Activated CD4-positive, alpha-beta memory T cell treated with anti-CD3 and anti-CD28 coated beads for 36 hours (primary cell): ENCODE measurements at regions not wholly inside any gene's neighbourhood (a gene's known extent, or its start where the extent isn't known, plus 50 kb on each side); places are given as distances from the start of the nearest gene placed in this dataset.
"Not testable (repeated sequence)": the region's sequence is repeated elsewhere in the genome, so short reads cannot be mapped to it uniquely, and the experiment has no call there.

Source experiments
- CTCF ChIA-PET: fragments of 350-600 bp; sonication (Branson Sonifier 250); formaldehyde crosslinking; loops from one replicate; lab custom pipeline; 2021; ENCODE audit warnings: antibody characterized with exemption, inconsistent platforms; lab: Charles Lee
- POLR2A ChIA-PET: fragments of 350-600 bp; sonication (Branson Sonifier 250); formaldehyde crosslinking; loops from one replicate; lab custom pipeline; 2021; ENCODE audit warnings: antibody characterized with exemption; lab: Charles Lee
- DNase-seq: peaks from one replicate; pipeline ENCODE4 v3.0.0-alpha.2; 2020
- H3K27ac Mint-ChIP-seq: one replicate; pipeline ENCODE4 v1.8.0; 2021; ENCODE audit warnings: mixed read lengths
- H3K27me3 Mint-ChIP-seq: one replicate; pipeline ENCODE4 v1.8.0; 2021; ENCODE audit warnings: mixed read lengths
- H3K36me3 Mint-ChIP-seq: one replicate; pipeline ENCODE4 v1.8.0; 2021; ENCODE audit warnings: mixed read lengths
- H3K4me1 Mint-ChIP-seq: one replicate; pipeline ENCODE4 v1.8.0; 2021; ENCODE audit warnings: low read depth, mixed read lengths
- H3K4me3 Mint-ChIP-seq: one replicate; pipeline ENCODE4 v1.8.0; 2021; ENCODE audit warnings: mild to moderate bottlenecking, mixed read lengths
- H3K9me3 Mint-ChIP-seq: one replicate; pipeline ENCODE4 v1.8.0; 2021; ENCODE audit warnings: mixed read lengths
- intact Hi-C: fragments of 100-400 bp; cut with micrococcal nuclease; formaldehyde crosslinking; loops from one replicate; pipeline ENCODE4 v1.15.1; 2023

- no peak for DNase-seq
- Mint-ChIP-seq H3K9me3 (peaks cover 5% of the 10 kb centered on the region), H3K4me1 (no peaks in the 10 kb centered on the region), H3K4me3 (no peak overlapping the region), H3K27me3 (no peaks in the 10 kb centered on the region), H3K36me3 (no peaks in the 10 kb centered on the region), H3K27ac (no peak overlapping the region)
- CTCF ChIA-PET: no interaction called here
- POLR2A ChIA-PET: no interaction called here
- intact Hi-C loops: no loop called here
These were observed 289.8 kb downstream of the PCDH7 start for GRCh38 chr4:31009926-31010325.

DNA sequence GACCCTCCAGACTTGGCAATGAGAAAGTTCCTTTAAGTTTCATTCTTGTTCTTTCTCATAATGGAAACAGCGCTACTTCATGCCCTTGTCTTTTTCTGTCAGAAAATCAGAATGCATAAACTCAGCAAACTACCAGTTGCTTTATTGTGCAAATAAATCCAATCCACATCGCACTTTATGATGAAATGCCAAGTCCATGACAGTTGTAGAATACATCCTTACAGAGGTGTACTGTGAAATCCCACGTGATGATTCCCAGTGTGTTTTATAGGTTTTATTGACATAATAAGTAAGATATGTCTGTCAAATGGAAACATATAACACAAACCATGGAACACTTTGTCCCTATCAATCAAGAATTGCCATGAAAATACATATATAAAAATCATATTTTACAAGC is 295.0 kb downstream of the PCDH7 start:
- Mint-ChIP-seq H3K36me3 (no peaks in the 10 kb centered on the region), H3K27me3 (no peaks in the 10 kb centered on the region), H3K9me3 (peaks cover 3% of the 10 kb centered on the region), H3K27ac (no peak overlapping the region), H3K4me1 (no peaks in the 10 kb centered on the region), H3K4me3 (no peak overlapping the region)
- intact Hi-C loops: no loop called here
- CTCF ChIA-PET: no interaction called here
- DNase-seq: no peak
- POLR2A ChIA-PET: no interaction called here

GRCh38 chr4:31016322-31017061 is 296.3 kb downstream of the PCDH7 start:
- intact Hi-C loops: no loop called here
- Mint-ChIP-seq H3K36me3 (no peaks in the 10 kb centered on the region), H3K27ac (no peak overlapping the region), H3K4me3 (no peak overlapping the region), H3K4me1 (no peaks in the 10 kb centered on the region), H3K27me3 (no peaks in the 10 kb centered on the region), H3K9me3 (peaks cover 3% of the 10 kb centered on the region)
- CTCF ChIA-PET: no interaction called here
- POLR2A ChIA-PET: no interaction called here
- DNase-seq: no peak

DNA sequence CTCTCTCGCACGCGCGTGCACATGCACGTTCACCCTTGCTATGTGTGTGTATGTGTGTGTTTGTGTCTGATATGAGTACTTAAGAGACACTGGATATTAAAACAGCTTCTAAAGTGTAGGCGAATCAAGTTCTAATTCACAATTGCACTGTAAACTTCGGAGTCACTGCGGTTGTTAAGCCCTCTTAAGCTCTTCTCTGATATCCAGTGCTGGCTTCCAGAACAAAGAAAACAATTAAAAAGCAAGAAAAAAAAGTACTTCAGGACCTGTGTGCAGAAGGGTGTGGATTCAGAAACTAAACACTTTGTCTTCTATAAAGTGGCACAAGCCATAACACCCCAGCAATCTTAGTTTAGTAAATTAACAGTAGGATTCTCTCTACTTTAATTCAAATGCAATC is 300.2 kb downstream of the PCDH7 start:
- H3K9me3 Mint-ChIP-seq: peaks cover 6% of the 10 kb centered on the region
- ChIA-PET POLR2A (no interaction called here), CTCF (no interaction called here)
- H3K4me3 Mint-ChIP-seq: no peak overlapping the region
- H3K4me1 Mint-ChIP-seq: no peaks in the 10 kb centered on the region
- H3K27ac Mint-ChIP-seq: no peak overlapping the region
- no peaks in the 10 kb centered on the region for H3K27me3 Mint-ChIP-seq
- intact Hi-C loops: no loop called here
- H3K36me3 Mint-ChIP-seq: no peaks in the 10 kb centered on the region
- no peak for DNase-seq

GRCh38 chr4:31021008-31021407 is 300.8 kb downstream of the PCDH7 start:
- H3K27me3 Mint-ChIP-seq: no peaks in the 10 kb centered on the region
- ChIA-PET POLR2A (no interaction called here), CTCF (no interaction called here)
- no peak for DNase-seq
- no peaks in the 10 kb centered on the region for H3K36me3 Mint-ChIP-seq
- no peak overlapping the region for H3K4me3 Mint-ChIP-seq
- peaks cover 6% of the 10 kb centered on the region for H3K9me3 Mint-ChIP-seq
- H3K4me1 Mint-ChIP-seq: no peaks in the 10 kb centered on the region
- intact Hi-C loops: no loop called here
- no peak overlapping the region for H3K27ac Mint-ChIP-seq

DNA sequence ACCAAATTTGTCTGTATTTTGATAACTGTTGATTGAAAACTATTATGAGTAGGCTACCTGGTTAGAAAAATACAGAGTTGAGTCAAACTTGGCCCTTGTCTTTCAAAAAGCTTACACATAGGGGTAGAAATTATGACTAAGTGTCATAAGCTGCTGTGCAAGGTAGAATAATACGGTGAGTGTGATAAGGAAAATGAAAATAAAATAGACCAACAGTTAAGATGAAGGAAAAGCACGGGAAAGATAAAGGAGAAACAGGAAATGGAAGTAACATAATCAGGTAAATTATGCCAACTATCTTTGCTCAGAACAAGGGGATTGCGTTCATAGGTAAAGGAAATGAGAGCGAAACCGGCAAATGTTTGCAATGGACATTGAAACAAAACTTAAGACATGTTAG is 302.5 kb downstream of the PCDH7 start:
- no peaks in the 10 kb centered on the region for H3K36me3 Mint-ChIP-seq
- ChIA-PET CTCF (no interaction called here), POLR2A (no interaction called here)
- no peak overlapping the region for H3K4me3 Mint-ChIP-seq
- H3K4me1 Mint-ChIP-seq: no peaks in the 10 kb centered on the region
- H3K9me3 Mint-ChIP-seq: peaks cover 3% of the 10 kb centered on the region
- no peak overlapping the region for H3K27ac Mint-ChIP-seq
- no peaks in the 10 kb centered on the region for H3K27me3 Mint-ChIP-seq
- DNase-seq: no peak
- intact Hi-C loops: no loop called here

DNA sequence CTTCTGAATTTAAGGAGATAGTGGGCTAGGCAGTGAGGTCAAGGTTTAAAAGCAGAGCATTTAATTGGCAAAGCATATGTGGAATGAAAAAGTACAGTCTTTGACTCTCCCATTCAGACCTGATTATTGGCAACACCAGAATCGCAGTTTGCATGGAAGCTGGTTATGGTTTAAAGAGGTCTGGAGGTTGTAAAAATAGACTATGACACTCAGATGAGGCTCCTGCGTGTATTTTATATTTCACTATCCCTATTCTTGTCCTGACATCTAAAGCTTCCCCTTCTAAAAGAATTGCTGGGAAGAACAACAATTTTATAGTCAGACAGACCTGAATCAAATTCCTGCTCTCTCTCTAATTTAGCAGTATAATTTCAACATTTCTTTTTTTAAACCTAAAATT is 302.9 kb downstream of the PCDH7 start:
- ChIA-PET CTCF (no interaction called here), POLR2A (no interaction called here)
- no peaks in the 10 kb centered on the region for H3K27me3 Mint-ChIP-seq
- H3K9me3 Mint-ChIP-seq: peaks cover 3% of the 10 kb centered on the region
- no peak overlapping the region for H3K27ac Mint-ChIP-seq
- intact Hi-C loops: no loop called here
- no peak overlapping the region for H3K4me3 Mint-ChIP-seq
- no peaks in the 10 kb centered on the region for H3K36me3 Mint-ChIP-seq
- no peaks in the 10 kb centered on the region for H3K4me1 Mint-ChIP-seq
- no peak for DNase-seq

DNA sequence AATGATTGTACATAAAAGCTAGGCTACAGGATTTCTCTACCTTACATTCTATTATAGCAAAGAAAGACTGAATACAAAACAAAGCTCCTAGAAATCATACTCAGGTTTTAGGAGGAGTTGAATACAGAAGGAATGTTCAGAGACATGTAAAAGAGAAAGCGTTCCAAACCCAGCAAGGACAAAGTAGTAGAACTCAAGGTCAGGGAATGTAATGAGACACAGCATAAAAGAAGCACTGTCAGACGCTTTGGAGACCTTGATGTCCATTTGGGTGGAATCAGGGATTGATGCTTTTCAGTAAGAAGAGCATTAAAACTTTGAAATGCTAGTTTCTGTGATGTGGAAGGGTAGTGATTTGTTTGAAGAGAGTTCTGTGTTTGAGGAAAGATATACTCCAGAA is 303.6 kb downstream of the PCDH7 start:
- H3K27ac Mint-ChIP-seq: no peak overlapping the region
- H3K36me3 Mint-ChIP-seq: no peaks in the 10 kb centered on the region
- H3K4me3 Mint-ChIP-seq: no peak overlapping the region
- H3K4me1 Mint-ChIP-seq: no peaks in the 10 kb centered on the region
- no peaks in the 10 kb centered on the region for H3K27me3 Mint-ChIP-seq
- CTCF ChIA-PET: no interaction called here
- no peak for DNase-seq
- intact Hi-C loops: no loop called here
- H3K9me3 Mint-ChIP-seq: peaks cover 3% of the 10 kb centered on the region
- POLR2A ChIA-PET: no interaction called here

GRCh38 chr4:31024781-31025180 is 304.6 kb downstream of the PCDH7 start:
- H3K36me3 Mint-ChIP-seq, DNase-seq, intact Hi-C loops: not testable (repeated sequence)

DNA sequence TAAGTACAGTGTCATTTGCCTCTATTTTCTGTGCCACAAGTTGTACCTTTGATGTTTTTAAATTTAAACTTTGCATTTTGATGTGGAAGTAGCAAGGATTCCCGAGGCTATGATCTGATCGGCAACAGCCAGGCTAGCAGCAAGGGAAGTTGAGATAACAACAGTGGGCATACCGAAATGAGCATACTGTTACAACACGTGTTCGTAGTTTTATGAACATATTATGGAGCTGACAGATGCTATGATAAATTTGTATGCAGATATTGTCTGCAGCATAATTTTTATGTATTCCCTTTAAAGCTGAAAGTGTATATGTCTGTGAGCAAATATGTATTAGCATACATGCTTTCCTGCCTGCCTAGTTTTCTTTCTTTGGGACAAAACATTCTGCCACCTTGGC is 306.1 kb downstream of the PCDH7 start:
- no peaks in the 10 kb centered on the region for H3K36me3 Mint-ChIP-seq
- H3K4me3 Mint-ChIP-seq: no peak overlapping the region
- peaks cover 12% of the 10 kb centered on the region for H3K9me3 Mint-ChIP-seq
- H3K27me3 Mint-ChIP-seq: no peaks in the 10 kb centered on the region
- no peak overlapping the region for H3K27ac Mint-ChIP-seq
- ChIA-PET POLR2A (no interaction called here), CTCF (no interaction called here)
- intact Hi-C loops: no loop called here
- no peak for DNase-seq
- no peaks in the 10 kb centered on the region for H3K4me1 Mint-ChIP-seq

More at GRCh38 chr4:31024781-31025180, 304.6 kb downstream of the PCDH7 start:
- H3K4me3 Mint-ChIP-seq, H3K4me1 Mint-ChIP-seq, H3K9me3 Mint-ChIP-seq, H3K27me3 Mint-ChIP-seq, CTCF ChIA-PET, POLR2A ChIA-PET, H3K27ac Mint-ChIP-seq: not testable (repeated sequence)

- H3K4me3 Mint-ChIP-seq: no peak overlapping the region
- intact Hi-C loops: no loop called here
These were observed 314.4 kb downstream of the PCDH7 start for GRCh38 chr4:31034550-31034949.

DNA sequence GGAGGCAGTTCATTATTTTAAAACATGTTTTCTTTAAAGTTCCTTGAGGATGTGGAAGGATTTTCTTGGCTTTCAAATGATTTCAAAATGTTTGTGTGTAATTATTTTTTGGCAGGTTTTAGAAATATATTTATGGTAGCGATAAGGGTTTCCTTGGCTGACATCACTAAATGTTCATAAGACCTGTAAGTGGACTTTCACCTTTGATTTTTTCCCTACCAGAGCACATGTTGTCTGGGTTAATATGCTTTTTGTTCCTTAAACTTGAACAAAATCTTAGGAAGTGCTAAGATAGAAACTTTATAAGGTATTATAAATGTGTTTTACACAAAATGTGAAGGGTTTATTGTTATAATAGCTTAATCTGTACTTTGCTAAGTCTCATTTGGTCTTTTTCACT is 315.6 kb downstream of the PCDH7 start:
- H3K4me3 Mint-ChIP-seq: no peak overlapping the region
- H3K9me3 Mint-ChIP-seq: no peaks in the 10 kb centered on the region
- DNase-seq: no peak
- intact Hi-C loops: no loop called here
- no peaks in the 10 kb centered on the region for H3K27me3 Mint-ChIP-seq
- no peak overlapping the region for H3K27ac Mint-ChIP-seq
- H3K36me3 Mint-ChIP-seq: no peaks in the 10 kb centered on the region
- CTCF ChIA-PET: no interaction called here
- POLR2A ChIA-PET: no interaction called here
- H3K4me1 Mint-ChIP-seq: no peaks in the 10 kb centered on the region

More at GRCh38 chr4:31034550-31034949, 314.4 kb downstream of the PCDH7 start:
- Mint-ChIP-seq H3K4me1 (no peaks in the 10 kb centered on the region), H3K36me3 (no peaks in the 10 kb centered on the region), H3K27ac (no peak overlapping the region), H3K27me3 (no peaks in the 10 kb centered on the region), H3K9me3 (peaks cover 4% of the 10 kb centered on the region)
- DNase-seq: no peak
- CTCF ChIA-PET: no interaction called here
- POLR2A ChIA-PET: no interaction called here

DNA sequence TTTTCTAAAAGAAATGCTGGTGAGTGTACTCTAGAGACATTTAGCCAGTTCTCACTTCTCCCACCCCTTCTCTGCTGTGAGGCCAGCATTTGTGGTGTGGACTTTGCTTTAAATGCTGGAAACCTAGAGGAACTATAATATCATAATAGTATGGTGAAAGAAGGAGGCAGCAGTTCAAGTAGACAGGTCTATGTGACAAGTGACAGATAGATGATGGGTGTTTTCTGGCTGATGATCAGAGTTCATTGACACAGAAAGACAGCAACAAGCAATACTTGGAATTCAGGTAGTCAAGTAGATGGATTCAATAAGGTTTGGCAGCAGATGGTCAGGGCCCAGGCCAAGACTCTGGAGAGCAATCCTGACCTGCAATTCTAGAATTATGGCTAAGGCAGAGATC is 317.5 kb downstream of the PCDH7 start:
- no peak for DNase-seq
- Mint-ChIP-seq H3K27me3 (no peaks in the 10 kb centered on the region), H3K36me3 (no peaks in the 10 kb centered on the region), H3K9me3 (peaks cover under 1% of the 10 kb centered on the region), H3K4me3 (no peak overlapping the region), H3K4me1 (no peaks in the 10 kb centered on the region), H3K27ac (no peak overlapping the region)
- ChIA-PET CTCF (no interaction called here), POLR2A (no interaction called here)
- intact Hi-C loops: no loop called here
